PC-9 (cell line): ENCODE measurements at regions not wholly inside any gene's neighbourhood (a gene's known extent, or its start where the extent isn't known, plus 50 kb on each side); places are given as distances from the start of the nearest gene placed in this dataset.

Source experiments
- BruUV-seq: library from RNA; stranded (reverse); fragments of 400-500 nt; replicated peaks from 2 replicates; lab custom pipeline; 2021; lab: Mats Ljungman, UMichigan
- CTCF ChIA-PET: fragments of 300-600 bp; sonication (Branson Sonifier 250); formaldehyde crosslinking; loops from one replicate; lab custom pipeline; 2022; ENCODE audit warnings: antibody characterized with exemption; lab: Charles Lee
- POLR2A ChIA-PET: fragments of 300-600 bp; sonication (Branson Sonifier 250); formaldehyde crosslinking; loops from one replicate; lab custom pipeline; 2022; ENCODE audit warnings: antibody characterized with exemption; ENCODE audit not compliant: unreplicated experiment; lab: Charles Lee
- DNase-seq, 2 experiments: peaks; one replicate each; pipeline versions ENCODE4 v3.0.0 to v3.0.0-alpha.2; 2015 to 2022; ENCODE audit warnings: mixed read lengths in 1 of 2
- H2AFZ ChIP-seq: fragments of 200-600 bp; sonication (generic); 2 replicates; pipeline ENCODE4 v1.8.1; 2017; ENCODE audit warnings: antibody characterized with exemption
- H3F3A ChIP-seq: fragments of 200-600 bp; sonication (generic); 2 replicates; pipeline ENCODE4 v1.8.1; 2017; ENCODE audit warnings: antibody characterized with exemption, mild to moderate bottlenecking, low read depth; ENCODE audit not compliant: insufficient read depth
- H3K27ac ChIP-seq: fragments of 200-600 bp; sonication (generic); 2 replicates; pipeline ENCODE4 v1.6.1; 2016; ENCODE audit warnings: mixed run types
- H3K27me3 ChIP-seq: fragments of 200-600 bp; sonication (generic); 2 replicates; pipeline ENCODE4 v1.6.1; 2016; ENCODE audit warnings: low read depth, mixed run types; ENCODE audit not compliant: insufficient read depth
- H3K36me3 ChIP-seq: fragments of 200-600 bp; sonication (generic); 2 replicates; pipeline ENCODE4 v1.6.1; 2016; ENCODE audit warnings: low read depth, mixed run types
- H3K4me1 ChIP-seq: fragments of 200-600 bp; sonication (generic); replicated peaks from 2 replicates; pipeline ENCODE4 v1.6.1; 2016; ENCODE audit warnings: mixed run types; ENCODE audit not compliant: insufficient read depth
- H3K4me2 ChIP-seq: fragments of 200-600 bp; sonication (generic); 2 replicates; pipeline ENCODE4 v1.6.1; 2017; ENCODE audit warnings: mixed run types
- H3K4me3 ChIP-seq: fragments of 200-600 bp; sonication (generic); 2 replicates; pipeline ENCODE4 v1.6.1; 2016; ENCODE audit warnings: mixed run types
- H3K79me2 ChIP-seq: fragments of 200-600 bp; sonication (generic); 2 replicates; pipeline ENCODE4 v1.6.1; 2017; ENCODE audit warnings: low read depth, mixed run types
- H3K9me2 ChIP-seq: fragments of 200-600 bp; sonication (generic); 2 replicates; pipeline ENCODE4 v1.8.1; 2017; ENCODE audit warnings: mild to moderate bottlenecking; ENCODE audit not compliant: insufficient read depth
- H3K9me3 ChIP-seq: fragments of 200-600 bp; sonication (generic); 2 replicates; pipeline ENCODE4 v1.8.1; 2016; ENCODE audit warnings: low read depth; ENCODE audit not compliant: insufficient read depth
- H4K20me1 ChIP-seq: fragments of 200-600 bp; sonication (generic); 2 replicates; pipeline ENCODE4 v1.8.1; 2017; ENCODE audit not compliant: insufficient read depth
- EZH2 ChIP-seq: fragments of 200-600 bp; sonication (generic); IDR thresholded peaks from 2 replicates; pipeline ENCODE4 v1.8.0; 2017; ENCODE audit warnings: antibody characterized with exemption, low read depth
- intact Hi-C: fragments of 100-400 bp; cut with micrococcal nuclease; formaldehyde crosslinking; loops from one replicate; pipeline ENCODE4 v1.10.0; 2022; ENCODE audit not compliant: unreplicated experiment
- TF ChIP-seq, protein P1 (sequence below): fragments of 200-600 bp; sonication (generic); conservative IDR thresholded peaks from 2 replicates; pipeline ENCODE4 v1.6.1; 2017; ENCODE audit warnings: mixed run types, antibody characterized with exemption, mild to moderate bottlenecking, moderate library complexity

DNA sequence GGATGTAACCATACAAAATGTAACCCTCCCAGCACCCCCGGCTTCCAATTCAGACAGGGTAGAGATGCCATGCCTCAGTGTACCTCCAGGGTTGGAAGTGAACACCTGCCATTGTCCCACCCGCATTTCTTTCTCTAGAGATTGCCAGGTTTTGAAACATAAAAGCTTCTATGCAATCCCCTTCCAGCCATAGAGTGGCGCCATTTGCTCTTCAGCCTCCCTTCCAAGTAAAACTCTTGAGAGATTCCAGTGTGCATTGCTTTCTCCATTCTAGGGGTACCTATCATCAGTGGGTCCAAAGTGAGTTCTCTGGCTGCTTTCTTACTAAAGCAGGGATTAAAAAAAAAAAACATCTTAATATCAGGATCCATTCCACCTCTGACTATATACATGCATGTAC is 133.1 kb upstream of the RPL38 start:
- H3K27ac ChIP-seq = no peak overlapping the region
- no peaks in the 10 kb centered on the region for H4K20me1 ChIP-seq
- intact Hi-C loops = no loop called here
- no TSS peak for BruUV-seq
- TF ChIP-seq, protein P1, sequence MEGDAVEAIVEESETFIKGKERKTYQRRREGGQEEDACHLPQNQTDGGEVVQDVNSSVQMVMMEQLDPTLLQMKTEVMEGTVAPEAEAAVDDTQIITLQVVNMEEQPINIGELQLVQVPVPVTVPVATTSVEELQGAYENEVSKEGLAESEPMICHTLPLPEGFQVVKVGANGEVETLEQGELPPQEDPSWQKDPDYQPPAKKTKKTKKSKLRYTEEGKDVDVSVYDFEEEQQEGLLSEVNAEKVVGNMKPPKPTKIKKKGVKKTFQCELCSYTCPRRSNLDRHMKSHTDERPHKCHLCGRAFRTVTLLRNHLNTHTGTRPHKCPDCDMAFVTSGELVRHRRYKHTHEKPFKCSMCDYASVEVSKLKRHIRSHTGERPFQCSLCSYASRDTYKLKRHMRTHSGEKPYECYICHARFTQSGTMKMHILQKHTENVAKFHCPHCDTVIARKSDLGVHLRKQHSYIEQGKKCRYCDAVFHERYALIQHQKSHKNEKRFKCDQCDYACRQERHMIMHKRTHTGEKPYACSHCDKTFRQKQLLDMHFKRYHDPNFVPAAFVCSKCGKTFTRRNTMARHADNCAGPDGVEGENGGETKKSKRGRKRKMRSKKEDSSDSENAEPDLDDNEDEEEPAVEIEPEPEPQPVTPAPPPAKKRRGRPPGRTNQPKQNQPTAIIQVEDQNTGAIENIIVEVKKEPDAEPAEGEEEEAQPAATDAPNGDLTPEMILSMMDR = no peak
- no peak for TF ChIP-seq EZH2
- no peak overlapping the region for H2AFZ ChIP-seq
- H3K36me3 ChIP-seq = no peaks in the 10 kb centered on the region
- ChIA-PET POLR2A (no interaction called here), CTCF (no interaction called here)
- no peaks in the 10 kb centered on the region for H3K79me2 ChIP-seq
- H3K9me2 ChIP-seq = no peaks in the 10 kb centered on the region
- H3K4me3 ChIP-seq = no peak overlapping the region
- no peaks in the 10 kb centered on the region for H3K9me3 ChIP-seq
- peaks cover 35% of the 10 kb centered on the region for H3K27me3 ChIP-seq
- no peaks in the 10 kb centered on the region for H3K4me1 ChIP-seq
- DNase-seq = no peak
- no peaks in the 10 kb centered on the region for H3F3A ChIP-seq
- no peak overlapping the region for H3K4me2 ChIP-seq

DNA sequence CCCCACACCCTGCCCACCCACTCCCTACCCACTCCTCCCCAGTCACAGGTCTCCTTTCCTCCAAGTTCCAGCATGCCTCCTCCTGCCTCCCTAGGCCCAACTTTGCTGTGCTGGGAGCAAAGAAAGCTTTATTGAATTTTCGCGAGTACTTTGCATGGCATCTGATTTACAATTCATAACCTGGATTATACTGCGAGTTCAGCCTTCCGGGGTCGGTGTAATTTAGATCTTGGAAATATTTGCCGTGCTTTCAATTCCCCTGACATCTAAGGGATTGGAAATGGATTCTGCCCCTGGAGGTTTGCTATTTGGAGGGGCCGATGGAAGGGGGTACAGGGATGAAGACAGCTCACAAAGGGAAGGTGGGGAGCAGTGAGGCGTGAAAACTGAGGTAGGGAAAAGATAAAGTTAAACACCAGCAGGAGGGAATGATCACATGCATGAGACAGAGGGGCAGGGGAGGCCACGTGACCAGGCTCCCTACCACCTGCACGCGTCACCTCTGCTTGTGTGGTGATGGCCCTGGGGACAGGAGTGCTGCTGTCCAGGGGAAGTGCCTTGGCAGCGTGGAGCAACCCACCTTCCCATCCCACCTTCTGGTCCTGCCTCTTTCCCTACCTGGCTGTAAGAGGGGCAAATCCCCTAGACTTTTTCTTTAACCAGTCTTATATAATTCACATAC is 132.3 kb upstream of the RPL38 start:
- Histone ChIP-seq H3K36me3 (no peaks in the 10 kb centered on the region), H2AFZ (no peak overlapping the region), H3K9me2 (no peaks in the 10 kb centered on the region), H3K4me3 (no peak overlapping the region), H4K20me1 (no peaks in the 10 kb centered on the region), H3K9me3 (no peaks in the 10 kb centered on the region), H3F3A (no peaks in the 10 kb centered on the region), H3K27me3 (peaks cover 30% of the 10 kb centered on the region), H3K4me2 (no peak overlapping the region), H3K27ac (no peak overlapping the region), H3K79me2 (no peaks in the 10 kb centered on the region), H3K4me1 (no peaks in the 10 kb centered on the region)
- ChIA-PET POLR2A (no interaction called here), CTCF (no interaction called here)
- no peak for DNase-seq
- BruUV-seq = no TSS peak
- intact Hi-C loops = no loop called here
- TF ChIP-seq, protein P1 = no peak
- no peak for TF ChIP-seq EZH2

DNA sequence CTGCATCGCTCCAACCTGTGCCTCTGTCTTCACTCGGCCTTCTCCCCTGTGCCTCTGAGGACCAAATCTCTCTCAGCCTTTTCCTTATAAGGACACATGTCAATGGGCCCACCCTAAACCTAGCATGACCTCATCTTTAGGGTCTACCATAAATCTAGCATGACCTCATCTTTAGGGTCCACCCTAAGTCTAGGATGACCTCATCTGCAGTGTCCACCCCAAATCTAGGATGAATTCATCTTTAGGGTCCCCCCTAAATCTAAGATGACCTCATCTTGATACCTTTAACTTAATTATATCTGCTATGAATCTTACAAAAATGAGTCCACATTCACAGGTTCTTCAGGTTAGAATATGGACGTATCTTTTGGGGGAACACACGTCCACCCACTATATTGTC is 131.1 kb upstream of the RPL38 start:
- H3K27me3 ChIP-seq = peaks cover 28% of the 10 kb centered on the region
- intact Hi-C loops = no loop called here
- H3K9me3 ChIP-seq = no peaks in the 10 kb centered on the region
- H3K27ac ChIP-seq = no peak overlapping the region
- no peak overlapping the region for H3K4me3 ChIP-seq
- H3K4me1 ChIP-seq = no peaks in the 10 kb centered on the region
- ChIA-PET POLR2A (no interaction called here), CTCF (interaction anchor here (0.6 kb wide), 1 partner anchor 645 kb away, joined by 9 read pairs; no protein-coding TSS in a partner anchor)
- no peaks in the 10 kb centered on the region for H3F3A ChIP-seq
- no peaks in the 10 kb centered on the region for H3K36me3 ChIP-seq
- no peak overlapping the region for H2AFZ ChIP-seq
- no peak overlapping the region for H3K4me2 ChIP-seq
- BruUV-seq = no TSS peak
- TF ChIP-seq, protein P1 = no peak
- TF ChIP-seq EZH2 = no peak
- H3K79me2 ChIP-seq = no peaks in the 10 kb centered on the region
- H3K9me2 ChIP-seq = no peaks in the 10 kb centered on the region
- no peaks in the 10 kb centered on the region for H4K20me1 ChIP-seq
- no peak for DNase-seq
